ENCODE measurements at regions not wholly inside any gene's neighbourhood (a gene's known extent, or its start where the extent isn't known, plus 50 kb on each side); places are given as distances from the start of the nearest gene placed in this dataset.
"Not testable (repeated sequence)": the region's sequence is repeated elsewhere in the genome, so short reads cannot be mapped to it uniquely, and the experiment has no call there.

- Histone ChIP-seq H3K9me3 (ENCODE audit: control insufficient read depth in 5 of 5, low read length in 5 of 5) (peaks cover 0 to 2% (median 0%) of the 10 kb centered on the region in 5 donors), H3K36me3 (ENCODE audit: control insufficient read depth in 5 of 5, insufficient read depth in 5 of 5, low read length in 5 of 5) (no peaks in the 10 kb centered on the region), H3K27ac (ENCODE audit: low read depth, low read length) (no peak overlapping the region), H3K27me3 (ENCODE audit: control insufficient read depth in 5 of 5, insufficient read depth in 4 of 5, low read length in 5 of 5) (peaks cover 0 to 8% (median 0%) of the 10 kb centered on the region in 5 donors), H3K4me3 (ENCODE audit: low read depth in 1 of 5, low read length in 5 of 5) (no peak overlapping the region), H3K4me1 (ENCODE audit: control insufficient read depth in 5 of 5, insufficient read depth in 5 of 5, low read length in 5 of 5) (peaks cover 1 to 39% (median 23%) of the 10 kb centered on the region in 5 donors), H3K9ac (ENCODE audit: low read length in 5 of 5) (no peak overlapping the region)
These were observed 365.7 kb downstream of the NPIPA8 start for GRCh38 chr16:17970816-17971331.

- H3K9me3 ChIP-seq (ENCODE audit: control insufficient read depth in 5 of 5, low read length in 5 of 5) = peaks cover 0 to 2% (median 0%) of the 10 kb centered on the region in 5 donors
- no peak overlapping the region for H3K9ac ChIP-seq (ENCODE audit: low read length in 5 of 5)
- H3K4me3 ChIP-seq (ENCODE audit: low read depth in 1 of 5, low read length in 5 of 5) = no peak overlapping the region
- no peak overlapping the region for H3K27ac ChIP-seq (ENCODE audit: low read depth, low read length)
- H3K4me1 ChIP-seq (ENCODE audit: control insufficient read depth in 5 of 5, insufficient read depth in 5 of 5, low read length in 5 of 5) = peaks cover 1 to 39% (median 23%) of the 10 kb centered on the region in 5 donors
- H3K27me3 ChIP-seq (ENCODE audit: control insufficient read depth in 5 of 5, insufficient read depth in 4 of 5, low read length in 5 of 5) = peaks cover 0 to 8% (median 0%) of the 10 kb centered on the region in 5 donors
- H3K36me3 ChIP-seq (ENCODE audit: control insufficient read depth in 5 of 5, insufficient read depth in 5 of 5, low read length in 5 of 5) = no peaks in the 10 kb centered on the region
These were observed 366.3 kb downstream of the NPIPA8 start for GRCh38 chr16:17970157-17970765.

GRCh38 chr16:17965133-17965900 is 371.2 kb downstream of the NPIPA8 start:
- Histone ChIP-seq H3K4me1 (ENCODE audit: control insufficient read depth in 5 of 5, insufficient read depth in 5 of 5, low read length in 5 of 5) (peaks cover 0 to 22% (median 9%) of the 10 kb centered on the region in 5 donors), H3K27ac (ENCODE audit: low read depth, low read length) (no peak overlapping the region), H3K36me3 (ENCODE audit: control insufficient read depth in 5 of 5, insufficient read depth in 5 of 5, low read length in 5 of 5) (no peaks in the 10 kb centered on the region), H3K27me3 (ENCODE audit: control insufficient read depth in 5 of 5, insufficient read depth in 4 of 5, low read length in 5 of 5) (peaks cover 0 to 2% (median 0%) of the 10 kb centered on the region in 5 donors), H3K4me3 (ENCODE audit: low read depth in 1 of 5, low read length in 5 of 5) (no peak overlapping the region), H3K9me3 (ENCODE audit: control insufficient read depth in 5 of 5, low read length in 5 of 5) (peaks cover 0 to 2% (median 0%) of the 10 kb centered on the region in 5 donors), H3K9ac (ENCODE audit: low read length in 5 of 5) (no peak overlapping the region)

- peaks cover 0 to 3% (median 0%) of the 10 kb centered on the region in 5 donors for H3K27me3 ChIP-seq (ENCODE audit: control insufficient read depth in 5 of 5, insufficient read depth in 4 of 5, low read length in 5 of 5)
- no peak overlapping the region for H3K9ac ChIP-seq (ENCODE audit: low read length in 5 of 5)
- H3K36me3 ChIP-seq (ENCODE audit: control insufficient read depth in 5 of 5, insufficient read depth in 5 of 5, low read length in 5 of 5) = no peaks in the 10 kb centered on the region
- peaks cover 0 to 17% (median 6%) of the 10 kb centered on the region in 5 donors for H3K4me1 ChIP-seq (ENCODE audit: control insufficient read depth in 5 of 5, insufficient read depth in 5 of 5, low read length in 5 of 5)
- H3K9me3 ChIP-seq (ENCODE audit: control insufficient read depth in 5 of 5, low read length in 5 of 5) = peaks cover 0 to 2% (median 0%) of the 10 kb centered on the region in 5 donors
- H3K4me3 ChIP-seq (ENCODE audit: low read depth in 1 of 5, low read length in 5 of 5) = no peak overlapping the region
- H3K27ac ChIP-seq (ENCODE audit: low read depth, low read length) = no peak overlapping the region
These were observed 372.3 kb downstream of the NPIPA8 start for GRCh38 chr16:17964196-17964595.

- no peak overlapping the region for H3K4me3 ChIP-seq (ENCODE audit: low read depth in 1 of 5, low read length in 5 of 5)
- H3K4me1 ChIP-seq (ENCODE audit: control insufficient read depth in 5 of 5, insufficient read depth in 5 of 5, low read length in 5 of 5) = peaks cover 0 to 11% (median 0%) of the 10 kb centered on the region in 5 donors
- peaks cover 0 to 2% (median under 1%) of the 10 kb centered on the region in 5 donors for H3K9me3 ChIP-seq (ENCODE audit: control insufficient read depth in 5 of 5, low read length in 5 of 5)
- H3K36me3 ChIP-seq (ENCODE audit: control insufficient read depth in 5 of 5, insufficient read depth in 5 of 5, low read length in 5 of 5) = no peaks in the 10 kb centered on the region
- H3K27me3 ChIP-seq (ENCODE audit: control insufficient read depth in 5 of 5, insufficient read depth in 4 of 5, low read length in 5 of 5) = peaks cover 0 to 3% (median 0%) of the 10 kb centered on the region in 5 donors
- H3K27ac ChIP-seq (ENCODE audit: low read depth, low read length) = no peak overlapping the region
- H3K9ac ChIP-seq (ENCODE audit: low read length in 5 of 5) = no peak overlapping the region
These were observed 373.2 kb downstream of the NPIPA8 start for GRCh38 chr16:17963185-17963836.

- no peak overlapping the region for H3K9ac ChIP-seq (ENCODE audit: low read length in 5 of 5)
- H3K27ac ChIP-seq (ENCODE audit: low read depth, low read length) = no peak overlapping the region
- peaks cover 0 to 6% (median 2%) of the 10 kb centered on the region in 5 donors for H3K9me3 ChIP-seq (ENCODE audit: control insufficient read depth in 5 of 5, low read length in 5 of 5)
- no peak overlapping the region for H3K4me3 ChIP-seq (ENCODE audit: low read depth in 1 of 5, low read length in 5 of 5)
- no peaks in the 10 kb centered on the region for H3K36me3 ChIP-seq (ENCODE audit: control insufficient read depth in 5 of 5, insufficient read depth in 5 of 5, low read length in 5 of 5)
- H3K27me3 ChIP-seq (ENCODE audit: control insufficient read depth in 5 of 5, insufficient read depth in 4 of 5, low read length in 5 of 5) = peaks cover 0 to 3% (median 0%) of the 10 kb centered on the region in 5 donors
- H3K4me1 ChIP-seq (ENCODE audit: control insufficient read depth in 5 of 5, insufficient read depth in 5 of 5, low read length in 5 of 5) = peaks cover 0 to 9% (median 0%) of the 10 kb centered on the region in 5 donors
These were observed 373.8 kb downstream of the NPIPA8 start for GRCh38 chr16:17962726-17963125.

GRCh38 chr16:17961822-17962221 is 374.7 kb downstream of the NPIPA8 start:
- not testable (repeated sequence) for H3K9ac ChIP-seq (ENCODE audit: low read length in 5 of 5); H3K4me1 ChIP-seq (ENCODE audit: control insufficient read depth in 5 of 5, insufficient read depth in 5 of 5, low read length in 5 of 5); H3K9me3 ChIP-seq (ENCODE audit: control insufficient read depth in 5 of 5, low read length in 5 of 5); H3K4me3 ChIP-seq (ENCODE audit: low read depth in 1 of 5, low read length in 5 of 5); H3K27me3 ChIP-seq (ENCODE audit: control insufficient read depth in 5 of 5, insufficient read depth in 4 of 5, low read length in 5 of 5); H3K36me3 ChIP-seq (ENCODE audit: control insufficient read depth in 5 of 5, insufficient read depth in 5 of 5, low read length in 5 of 5); H3K27ac ChIP-seq (ENCODE audit: low read depth, low read length)

GRCh38 chr16:17951378-17951777 is 385.2 kb downstream of the NPIPA8 start:
- H3K36me3 ChIP-seq (ENCODE audit: control insufficient read depth in 5 of 5, insufficient read depth in 5 of 5, low read length in 5 of 5) = no peaks in the 10 kb centered on the region
- H3K27me3 ChIP-seq (ENCODE audit: control insufficient read depth in 5 of 5, insufficient read depth in 4 of 5, low read length in 5 of 5) = peaks cover 0 to 7% (median 0%) of the 10 kb centered on the region in 5 donors
- H3K4me1 ChIP-seq (ENCODE audit: control insufficient read depth in 5 of 5, insufficient read depth in 5 of 5, low read length in 5 of 5) = peaks cover 0 to 10% (median 5%) of the 10 kb centered on the region in 5 donors
- no peaks in the 10 kb centered on the region for H3K9me3 ChIP-seq (ENCODE audit: control insufficient read depth in 5 of 5, low read length in 5 of 5)
- no peak overlapping the region for H3K4me3 ChIP-seq (ENCODE audit: low read depth in 1 of 5, low read length in 5 of 5)
- no peak overlapping the region for H3K9ac ChIP-seq (ENCODE audit: low read length in 5 of 5)
- no peak overlapping the region for H3K27ac ChIP-seq (ENCODE audit: low read depth, low read length)

GRCh38 chr16:17949982-17950250 is 386.6 kb downstream of the NPIPA8 start:
- Histone ChIP-seq H3K27ac (ENCODE audit: low read depth, low read length) (no peak overlapping the region), H3K4me3 (ENCODE audit: low read depth in 1 of 5, low read length in 5 of 5) (no peak overlapping the region), H3K9ac (ENCODE audit: low read length in 5 of 5) (no peak overlapping the region), H3K36me3 (ENCODE audit: control insufficient read depth in 5 of 5, insufficient read depth in 5 of 5, low read length in 5 of 5) (no peaks in the 10 kb centered on the region), H3K4me1 (ENCODE audit: control insufficient read depth in 5 of 5, insufficient read depth in 5 of 5, low read length in 5 of 5) (peaks cover 0 to 10% (median 5%) of the 10 kb centered on the region in 5 donors), H3K27me3 (ENCODE audit: control insufficient read depth in 5 of 5, insufficient read depth in 4 of 5, low read length in 5 of 5) (peaks cover 0 to 4% (median 0%) of the 10 kb centered on the region in 5 donors), H3K9me3 (ENCODE audit: control insufficient read depth in 5 of 5, low read length in 5 of 5) (no peaks in the 10 kb centered on the region)
